Breast epithelium (tissue), 4 donors: ENCODE measurements at regions not wholly inside any gene's neighbourhood (a gene's known extent, or its start where the extent isn't known, plus 50 kb on each side); places are given as distances from the start of the nearest gene placed in this dataset.

ENCODE experiments used
- DNase-seq, 2 donors: peaks; one replicate each; pipeline ENCODE4 v3.0.0-alpha.2; 2019; ENCODE audit warnings: low spot score in 2 of 2
- H3K27ac ChIP-seq, 2 donors: fragments of 200-600 bp; sonication (generic) in 1 of 2; one replicate each; pipeline ENCODE4 v1.5.1; 2016 to 2019; ENCODE audit warnings: mild to moderate bottlenecking in 1 of 2
- H3K27me3 ChIP-seq, 2 donors: fragments of 200-600 bp; sonication (generic) in 1 of 2; one replicate each; pipeline versions ENCODE4 v1.5.1 to v1.6.0; 2017 to 2019; ENCODE audit warnings: control low read depth in 1 of 2, mild to moderate bottlenecking in 1 of 2
- H3K36me3 ChIP-seq: fragments of 200-600 bp; one replicate; pipeline ENCODE4 v1.5.1; 2019
- H3K4me1 ChIP-seq, 2 donors: fragments of 200-600 bp; sonication (generic); one replicate each; pipeline ENCODE4 v1.5.1; 2016 to 2019; ENCODE audit warnings: control low read depth in 1 of 2
- H3K4me3 ChIP-seq, 3 donors: fragments of 200-600 bp; sonication (generic); 1 replicate in 2 of 3; 2 replicates in 1 of 3; pipeline ENCODE4 v1.5.1; 2016 to 2019; ENCODE audit warnings: mild to moderate bottlenecking in 3 of 3, moderate library complexity in 2 of 3
- H3K9me3 ChIP-seq, 2 donors: fragments of 200-600 bp; sonication (generic) in 1 of 2; one replicate each; pipeline ENCODE4 v1.5.1; 2016 to 2019; ENCODE audit warnings: control low read depth in 1 of 2
- CTCF ChIP-seq, 3 donors: fragments of 450-650 bp; IDR thresholded peaks; one replicate each; pipeline ENCODE4 v1.5.1; 2016 to 2017; ENCODE audit warnings: antibody characterized with exemption in 3 of 3, mild to moderate bottlenecking in 3 of 3, moderate library complexity in 3 of 3
- POLR2A ChIP-seq: fragments of 450-650 bp; IDR thresholded peaks from one replicate; pipeline ENCODE4 v1.6.1; 2016; ENCODE audit warnings: antibody characterized with exemption, mild to moderate bottlenecking, moderate library complexity
- POLR2AphosphoS5 ChIP-seq, 3 donors: sonication (generic); formaldehyde crosslinking; IDR thresholded peaks; one replicate each; pipeline ENCODE4 v1.6.1; 2017; ENCODE audit warnings: antibody characterized with exemption in 3 of 3
- intact Hi-C: fragments of 100-400 bp; cut with DNase I; formaldehyde crosslinking; loops from one replicate; pipeline ENCODE4 v1.15.1; 2023; ENCODE audit warnings: low total_unique reads

- H3K4me3 ChIP-seq: no peak overlapping the region
- no peaks in the 10 kb centered on the region for H3K27me3 ChIP-seq
- no peaks in the 10 kb centered on the region for H3K9me3 ChIP-seq
- no peak for DNase-seq
- intact Hi-C loops: no loop called here
- TF ChIP-seq CTCF (IDR thresholded peaks at IDR 0.05) (no peak), POLR2A (no peak), POLR2AphosphoS5 (IDR thresholded peaks at IDR 0.05) (no peak)
- no peaks in the 10 kb centered on the region for H3K36me3 ChIP-seq
- no peaks in the 10 kb centered on the region for H3K4me1 ChIP-seq
- H3K27ac ChIP-seq: no peak overlapping the region
These were observed 560.4 kb upstream of the DPPA4 start for GRCh38 chr3:109897734-109898133.

GRCh38 chr3:109899925-109900324, 562.6 kb upstream of the DPPA4 start:
- TF ChIP-seq POLR2A: no peak
- no peak for TF ChIP-seq CTCF (IDR thresholded peaks at IDR 0.05)
- TF ChIP-seq POLR2AphosphoS5 (IDR thresholded peaks at IDR 0.05): no peak
- intact Hi-C loops: no loop called here
- H3K9me3 ChIP-seq: no peaks in the 10 kb centered on the region
- H3K36me3 ChIP-seq: no peaks in the 10 kb centered on the region
- DNase-seq: no peak
- no peaks in the 10 kb centered on the region for H3K4me1 ChIP-seq
- no peaks in the 10 kb centered on the region for H3K27me3 ChIP-seq
- H3K27ac ChIP-seq: no peak overlapping the region
- no peak overlapping the region for H3K4me3 ChIP-seq

- TF ChIP-seq POLR2A (no peak), POLR2AphosphoS5 (IDR thresholded peaks at IDR 0.05) (no peak), CTCF (IDR thresholded peaks at IDR 0.05) (no peak)
- no peaks in the 10 kb centered on the region for H3K9me3 ChIP-seq
- intact Hi-C loops: no loop called here
- no peaks in the 10 kb centered on the region for H3K27me3 ChIP-seq
- no peaks in the 10 kb centered on the region for H3K36me3 ChIP-seq
- no peaks in the 10 kb centered on the region for H3K4me1 ChIP-seq
- H3K4me3 ChIP-seq: no peak overlapping the region
- H3K27ac ChIP-seq: no peak overlapping the region
- no peak for DNase-seq
These were observed 563.4 kb upstream of the DPPA4 start for GRCh38 chr3:109900783-109901182.

- intact Hi-C loops: no loop called here
- H3K27me3 ChIP-seq: no peaks in the 10 kb centered on the region
- H3K9me3 ChIP-seq: no peaks in the 10 kb centered on the region
- H3K27ac ChIP-seq: no peak overlapping the region
- no peaks in the 10 kb centered on the region for H3K4me1 ChIP-seq
- no peaks in the 10 kb centered on the region for H3K36me3 ChIP-seq
- no peak for TF ChIP-seq CTCF (IDR thresholded peaks at IDR 0.05)
- no peak for TF ChIP-seq POLR2A
- no peak for TF ChIP-seq POLR2AphosphoS5 (IDR thresholded peaks at IDR 0.05)
- no peak for DNase-seq
- no peak overlapping the region for H3K4me3 ChIP-seq
These were observed 565.2 kb upstream of the DPPA4 start for GRCh38 chr3:109902549-109902948.

GRCh38 chr3:109903100-109903499, 565.8 kb upstream of the DPPA4 start:
- TF ChIP-seq POLR2A (no peak), CTCF (IDR thresholded peaks at IDR 0.05) (no peak), POLR2AphosphoS5 (IDR thresholded peaks at IDR 0.05) (no peak)
- H3K27me3 ChIP-seq: no peaks in the 10 kb centered on the region
- intact Hi-C loops: no loop called here
- H3K4me1 ChIP-seq: no peaks in the 10 kb centered on the region
- DNase-seq: no peak
- H3K27ac ChIP-seq: no peak overlapping the region
- no peak overlapping the region for H3K4me3 ChIP-seq
- no peaks in the 10 kb centered on the region for H3K9me3 ChIP-seq
- H3K36me3 ChIP-seq: no peaks in the 10 kb centered on the region
